CD1c-positive myeloid dendritic cell (primary cell): ENCODE measurements at regions not wholly inside any gene's neighbourhood (a gene's known extent, or its start where the extent isn't known, plus 50 kb on each side); places are given as distances from the start of the nearest gene placed in this dataset.
"Not testable (repeated sequence)": the region's sequence is repeated elsewhere in the genome, so short reads cannot be mapped to it uniquely, and the experiment has no call there.

Experiments used
- DNase-seq: peaks from one replicate; pipeline ENCODE4 v3.0.0-alpha.2; 2016; ENCODE audit errors: extremely low spot score

- no peak for DNase-seq
These were observed 621.3 kb downstream of the ETS1 start for GRCh38 chr11:127965939-127966668.

GRCh38 chr11:127962416-127962815 lies 624.9 kb downstream of the ETS1 start:
- DNase-seq: no peak

- DNase-seq: no peak
These were observed 637.2 kb downstream of the ETS1 start for GRCh38 chr11:127950162-127950561.

- no peak for DNase-seq
These were observed 643.6 kb downstream of the ETS1 start for GRCh38 chr11:127943763-127944162.

GRCh38 chr11:127943152-127943551 lies 644.2 kb downstream of the ETS1 start:
- DNase-seq: no peak

- DNase-seq: not testable (repeated sequence)
These were observed 645.8 kb downstream of the ETS1 start for GRCh38 chr11:127941554-127941953.

GRCh38 chr11:127939000-127939399 lies 648.4 kb downstream of the ETS1 start:
- DNase-seq: no peak

GRCh38 chr11:127935081-127935480 lies 652.3 kb downstream of the ETS1 start:
- no peak for DNase-seq

GRCh38 chr11:127933961-127934360 lies 653.4 kb downstream of the ETS1 start:
- not testable (repeated sequence) for DNase-seq

- no peak for DNase-seq
These were observed 655.6 kb downstream of the ETS1 start for GRCh38 chr11:127931803-127932202.

- no peak for DNase-seq
These were observed 660.6 kb downstream of the ETS1 start for GRCh38 chr11:127926721-127927120.

- DNase-seq: no peak
These were observed 661.9 kb downstream of the ETS1 start for GRCh38 chr11:127925475-127925874.

GRCh38 chr11:127919206-127920000 lies 668.0 kb downstream of the ETS1 start:
- no peak for DNase-seq

GRCh38 chr11:127902382-127902781 lies 685.0 kb downstream of the ETS1 start:
- no peak for DNase-seq

GRCh38 chr11:127898422-127899365 lies 688.7 kb downstream of the ETS1 start:
- no peak for DNase-seq

GRCh38 chr11:127895776-127896175 lies 691.6 kb downstream of the ETS1 start:
- DNase-seq: no peak

- DNase-seq: no peak
These were observed 693.0 kb downstream of the ETS1 start for GRCh38 chr11:127894316-127894715.

GRCh38 chr11:127890030-127890615 lies 697.2 kb downstream of the ETS1 start:
- DNase-seq: no peak

GRCh38 chr11:127888386-127888785 lies 699.0 kb downstream of the ETS1 start:
- no peak for DNase-seq

- DNase-seq: no peak
These were observed 712.2 kb downstream of the ETS1 start for GRCh38 chr11:127875131-127875530.

GRCh38 chr11:127873478-127873877 lies 713.9 kb downstream of the ETS1 start:
- no peak for DNase-seq

- DNase-seq: no peak
These were observed 721.2 kb downstream of the ETS1 start for GRCh38 chr11:127866109-127866508.
